KMS-11 (cell line): ENCODE measurements at regions not wholly inside any gene's neighbourhood (a gene's known extent, or its start where the extent isn't known, plus 50 kb on each side); places are given as distances from the start of the nearest gene placed in this dataset.

Experiments used
- H2AFZ ChIP-seq: fragments of 200-600 bp; sonication (generic); 2 replicates; pipeline ENCODE4 v1.6.1; 2016; ENCODE audit warnings: antibody characterized with exemption, mixed run types, low read depth
- H3K27ac ChIP-seq: fragments of 200-600 bp; sonication (generic); 2 replicates; pipeline ENCODE4 v1.6.1; 2016; ENCODE audit warnings: mild to moderate bottlenecking, mixed run types
- H3K27me3 ChIP-seq: fragments of 200-600 bp; sonication (generic); 2 replicates; pipeline ENCODE4 v1.6.1; 2017; ENCODE audit warnings: mild to moderate bottlenecking, low read depth, mixed run types, moderate library complexity; ENCODE audit not compliant: insufficient read depth
- H3K36me3 ChIP-seq: fragments of 200-600 bp; sonication (generic); 2 replicates; pipeline ENCODE4 v1.6.1; 2017; ENCODE audit warnings: mild to moderate bottlenecking, mixed run types; ENCODE audit not compliant: insufficient read depth
- H3K4me1 ChIP-seq: fragments of 200-600 bp; sonication (generic); 2 replicates; pipeline ENCODE4 v1.6.1; 2016; ENCODE audit warnings: mild to moderate bottlenecking, low read depth, mixed run types; ENCODE audit not compliant: poor library complexity, severe bottlenecking
- H3K4me2 ChIP-seq: fragments of 200-600 bp; sonication (generic); 2 replicates; pipeline ENCODE4 v1.7.0; 2016; ENCODE audit warnings: mild to moderate bottlenecking, mixed run types
- H3K4me3 ChIP-seq: fragments of 200-600 bp; sonication (generic); IDR thresholded peaks from 2 replicates; pipeline ENCODE4 v1.6.1; 2017; ENCODE audit warnings: low read depth, low read length, mixed read lengths; ENCODE audit not compliant: insufficient read depth
- H3K79me2 ChIP-seq: fragments of 200-600 bp; sonication (generic); 2 replicates; pipeline ENCODE4 v1.6.1; 2016; ENCODE audit warnings: low read depth, mixed run types; ENCODE audit not compliant: insufficient read depth
- H3K9ac ChIP-seq: fragments of 200-600 bp; sonication (generic); 2 replicates; pipeline ENCODE4 v1.6.1; 2016; ENCODE audit warnings: mild to moderate bottlenecking, mixed run types
- H4K20me1 ChIP-seq: fragments of 200-600 bp; sonication (generic); 2 replicates; pipeline ENCODE4 v1.6.1; 2016; ENCODE audit warnings: mild to moderate bottlenecking, mixed run types; ENCODE audit not compliant: insufficient read depth
- TF ChIP-seq, protein P1 (sequence below): fragments of 200-600 bp; sonication (generic); conservative IDR thresholded peaks from 2 replicates; pipeline ENCODE4 v1.6.1; 2017; ENCODE audit warnings: low read depth, mild to moderate bottlenecking, antibody characterized with exemption, low read length, moderate library complexity, mixed read lengths

DNA sequence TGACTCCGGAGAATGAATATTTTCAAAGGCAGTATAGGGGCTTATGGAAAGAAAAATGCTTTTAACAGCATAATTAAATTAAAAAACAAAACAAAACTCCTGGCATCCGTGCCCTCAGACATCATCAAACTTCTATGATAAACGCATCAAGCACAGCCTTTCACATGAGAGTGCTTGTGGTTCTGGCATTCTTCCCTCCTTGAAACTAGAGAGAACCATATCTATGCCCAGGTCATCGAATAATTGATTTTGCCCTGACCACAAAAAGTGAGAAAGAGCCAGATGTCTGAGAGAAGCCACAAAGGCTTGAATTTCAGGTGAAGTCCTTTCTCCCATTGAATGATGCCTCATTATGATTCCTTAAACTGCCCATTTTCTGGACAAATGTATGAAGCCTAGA lies 286.8 kb downstream of the CBLL2 start:
- Histone ChIP-seq H3K4me3 (no peak overlapping the region), H3K79me2 (no peaks in the 10 kb centered on the region), H2AFZ (no peak overlapping the region), H3K9ac (no peak overlapping the region), H3K27ac (no peak overlapping the region), H3K4me2 (peak overlapping the region; percentile 21; the same call in 1 of the 2 replicates), H3K36me3 (no peaks in the 10 kb centered on the region), H3K27me3 (peaks cover 23% of the 10 kb centered on the region; the same call in 1 of the 2 replicates), H4K20me1 (no peaks in the 10 kb centered on the region), H3K4me1 (peaks cover 14% of the 10 kb centered on the region)
- TF ChIP-seq, protein P1, sequence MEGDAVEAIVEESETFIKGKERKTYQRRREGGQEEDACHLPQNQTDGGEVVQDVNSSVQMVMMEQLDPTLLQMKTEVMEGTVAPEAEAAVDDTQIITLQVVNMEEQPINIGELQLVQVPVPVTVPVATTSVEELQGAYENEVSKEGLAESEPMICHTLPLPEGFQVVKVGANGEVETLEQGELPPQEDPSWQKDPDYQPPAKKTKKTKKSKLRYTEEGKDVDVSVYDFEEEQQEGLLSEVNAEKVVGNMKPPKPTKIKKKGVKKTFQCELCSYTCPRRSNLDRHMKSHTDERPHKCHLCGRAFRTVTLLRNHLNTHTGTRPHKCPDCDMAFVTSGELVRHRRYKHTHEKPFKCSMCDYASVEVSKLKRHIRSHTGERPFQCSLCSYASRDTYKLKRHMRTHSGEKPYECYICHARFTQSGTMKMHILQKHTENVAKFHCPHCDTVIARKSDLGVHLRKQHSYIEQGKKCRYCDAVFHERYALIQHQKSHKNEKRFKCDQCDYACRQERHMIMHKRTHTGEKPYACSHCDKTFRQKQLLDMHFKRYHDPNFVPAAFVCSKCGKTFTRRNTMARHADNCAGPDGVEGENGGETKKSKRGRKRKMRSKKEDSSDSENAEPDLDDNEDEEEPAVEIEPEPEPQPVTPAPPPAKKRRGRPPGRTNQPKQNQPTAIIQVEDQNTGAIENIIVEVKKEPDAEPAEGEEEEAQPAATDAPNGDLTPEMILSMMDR = no peak

DNA sequence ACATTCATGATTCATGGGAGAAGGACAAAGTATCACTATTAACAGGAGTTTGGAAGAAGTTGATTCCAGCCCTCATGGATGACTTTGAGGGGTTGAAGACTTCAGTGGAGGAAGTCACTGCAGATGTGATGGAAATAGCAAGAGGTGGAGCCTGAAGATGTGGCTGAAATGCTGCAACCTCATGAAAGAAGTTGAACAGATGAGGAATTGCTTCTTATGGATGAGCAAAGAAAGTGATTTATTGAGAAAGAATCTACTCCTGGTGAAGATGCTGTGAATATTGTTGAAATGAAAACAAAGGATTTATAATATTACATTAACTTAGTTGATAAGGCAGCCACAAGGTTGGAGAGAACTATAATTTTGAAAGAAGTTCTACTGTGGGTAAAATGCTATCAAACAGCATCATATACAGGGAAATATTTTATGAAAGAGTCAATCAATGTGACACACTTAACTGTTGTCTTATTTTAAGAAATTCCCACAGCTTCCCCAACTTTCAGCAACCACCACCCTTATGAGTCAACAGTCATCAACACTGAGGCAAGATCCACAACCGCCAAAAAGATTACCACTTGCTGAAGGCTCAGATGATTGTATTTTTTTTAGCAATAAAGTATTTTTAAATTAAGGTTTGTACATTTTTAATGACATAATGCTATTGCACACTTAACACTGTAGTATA lies 302.6 kb downstream of the CBLL2 start:
- Histone ChIP-seq H3K9ac (no peak overlapping the region), H3K4me3 (no peak overlapping the region), H4K20me1 (no peaks in the 10 kb centered on the region), H3K27ac (no peak overlapping the region), H3K27me3 (no peaks in the 10 kb centered on the region), H3K4me1 (no peaks in the 10 kb centered on the region), H3K36me3 (no peaks in the 10 kb centered on the region), H2AFZ (no peak overlapping the region), H3K4me2 (no peak overlapping the region), H3K79me2 (no peaks in the 10 kb centered on the region)
- TF ChIP-seq, protein P1 = no peak

DNA sequence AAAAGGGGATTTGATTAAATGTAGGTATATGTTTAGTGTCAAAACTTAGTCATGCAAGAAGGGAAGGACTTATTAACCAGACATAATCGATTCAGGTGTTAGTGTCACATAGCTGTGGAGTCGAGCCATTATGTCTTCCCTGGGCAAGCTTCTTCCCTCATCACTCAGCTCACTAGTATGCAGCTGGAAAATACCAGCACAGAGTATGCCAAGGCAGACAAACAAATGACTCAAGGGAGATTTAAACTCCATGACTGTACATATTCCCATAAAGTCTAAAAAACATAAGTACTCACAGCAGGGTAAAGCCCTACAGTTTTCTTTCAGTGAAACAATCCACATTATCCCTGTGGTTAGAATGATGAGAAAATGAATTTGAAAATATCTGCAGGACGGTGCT lies 304.5 kb downstream of the CBLL2 start:
- H3K27ac ChIP-seq = no peak overlapping the region
- H3K4me1 ChIP-seq = no peaks in the 10 kb centered on the region
- no peak overlapping the region for H3K4me2 ChIP-seq
- TF ChIP-seq, protein P1 = no peak
- H3K27me3 ChIP-seq = no peaks in the 10 kb centered on the region
- H3K36me3 ChIP-seq = no peaks in the 10 kb centered on the region
- H4K20me1 ChIP-seq = no peaks in the 10 kb centered on the region
- H2AFZ ChIP-seq = no peak overlapping the region
- no peak overlapping the region for H3K9ac ChIP-seq
- no peak overlapping the region for H3K4me3 ChIP-seq
- no peaks in the 10 kb centered on the region for H3K79me2 ChIP-seq

DNA sequence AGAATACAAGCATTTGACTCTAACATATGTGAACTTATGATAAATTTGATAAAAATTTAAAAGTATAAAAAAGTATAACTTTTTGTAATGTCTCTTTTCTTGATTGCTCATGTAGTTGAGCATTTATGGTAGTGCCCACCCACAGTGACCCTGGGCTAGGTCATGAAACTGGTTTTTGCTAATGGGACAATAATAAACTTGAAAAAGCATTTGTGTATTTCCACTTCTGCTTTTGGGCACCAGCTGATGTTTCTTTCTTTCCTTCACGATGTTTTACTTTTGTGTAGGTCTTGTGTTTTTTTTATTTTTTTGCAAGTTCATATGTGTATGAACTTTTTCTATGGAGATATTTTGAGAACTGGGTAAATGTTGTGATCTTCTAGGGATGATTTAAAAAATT lies 313.1 kb downstream of the CBLL2 start:
- H3K27me3 ChIP-seq = no peaks in the 10 kb centered on the region
- H4K20me1 ChIP-seq = no peaks in the 10 kb centered on the region
- H3K79me2 ChIP-seq = no peaks in the 10 kb centered on the region
- H3K4me1 ChIP-seq = no peaks in the 10 kb centered on the region
- no peak overlapping the region for H3K4me2 ChIP-seq
- H2AFZ ChIP-seq = no peak overlapping the region
- H3K27ac ChIP-seq = no peak overlapping the region
- H3K36me3 ChIP-seq = no peaks in the 10 kb centered on the region
- H3K9ac ChIP-seq = no peak overlapping the region
- TF ChIP-seq, protein P1 = no peak
- no peak overlapping the region for H3K4me3 ChIP-seq
